ENCODE measurements at regions not wholly inside any gene's neighbourhood (a gene's known extent, or its start where the extent isn't known, plus 50 kb on each side); places are given as distances from the start of the nearest gene placed in this dataset.

DNA sequence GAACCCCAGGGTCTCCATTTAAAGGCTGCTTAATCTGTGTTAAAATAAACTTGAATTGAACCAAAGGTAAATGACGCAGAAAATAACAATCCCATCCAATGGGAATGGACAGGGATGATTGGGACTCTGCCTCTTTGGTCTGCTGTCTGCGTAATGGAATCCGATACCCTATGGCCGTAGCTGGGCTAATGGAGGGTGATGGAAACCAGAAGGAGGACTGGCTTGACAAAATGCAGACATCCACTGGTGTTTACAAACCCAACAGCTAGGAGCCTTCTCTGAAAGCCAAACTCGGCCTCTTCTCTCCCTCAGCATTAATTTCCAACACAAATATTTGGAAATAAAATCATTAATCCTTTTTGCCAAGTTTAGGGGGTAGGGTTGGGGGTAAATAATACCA lies 162.2 kb upstream of the CHST15 start:
- Mint-ChIP-seq H3K4me1 (peaks cover 8% of the 10 kb centered on the region), H3K27me3 (ENCODE audit: low read depth) (peaks cover 21% of the 10 kb centered on the region), H3K27ac (no peak overlapping the region), H3K4me3 (no peak overlapping the region), H3K36me3 (ENCODE audit: low read depth) (no peaks in the 10 kb centered on the region), H3K9me3 (peaks cover 10% of the 10 kb centered on the region)
- TF ChIP-seq, protein P1, sequence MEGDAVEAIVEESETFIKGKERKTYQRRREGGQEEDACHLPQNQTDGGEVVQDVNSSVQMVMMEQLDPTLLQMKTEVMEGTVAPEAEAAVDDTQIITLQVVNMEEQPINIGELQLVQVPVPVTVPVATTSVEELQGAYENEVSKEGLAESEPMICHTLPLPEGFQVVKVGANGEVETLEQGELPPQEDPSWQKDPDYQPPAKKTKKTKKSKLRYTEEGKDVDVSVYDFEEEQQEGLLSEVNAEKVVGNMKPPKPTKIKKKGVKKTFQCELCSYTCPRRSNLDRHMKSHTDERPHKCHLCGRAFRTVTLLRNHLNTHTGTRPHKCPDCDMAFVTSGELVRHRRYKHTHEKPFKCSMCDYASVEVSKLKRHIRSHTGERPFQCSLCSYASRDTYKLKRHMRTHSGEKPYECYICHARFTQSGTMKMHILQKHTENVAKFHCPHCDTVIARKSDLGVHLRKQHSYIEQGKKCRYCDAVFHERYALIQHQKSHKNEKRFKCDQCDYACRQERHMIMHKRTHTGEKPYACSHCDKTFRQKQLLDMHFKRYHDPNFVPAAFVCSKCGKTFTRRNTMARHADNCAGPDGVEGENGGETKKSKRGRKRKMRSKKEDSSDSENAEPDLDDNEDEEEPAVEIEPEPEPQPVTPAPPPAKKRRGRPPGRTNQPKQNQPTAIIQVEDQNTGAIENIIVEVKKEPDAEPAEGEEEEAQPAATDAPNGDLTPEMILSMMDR (IDR thresholded peaks at IDR 0.05; ENCODE audit: unreplicated experiment in 3 of 3), result no peak

DNA sequence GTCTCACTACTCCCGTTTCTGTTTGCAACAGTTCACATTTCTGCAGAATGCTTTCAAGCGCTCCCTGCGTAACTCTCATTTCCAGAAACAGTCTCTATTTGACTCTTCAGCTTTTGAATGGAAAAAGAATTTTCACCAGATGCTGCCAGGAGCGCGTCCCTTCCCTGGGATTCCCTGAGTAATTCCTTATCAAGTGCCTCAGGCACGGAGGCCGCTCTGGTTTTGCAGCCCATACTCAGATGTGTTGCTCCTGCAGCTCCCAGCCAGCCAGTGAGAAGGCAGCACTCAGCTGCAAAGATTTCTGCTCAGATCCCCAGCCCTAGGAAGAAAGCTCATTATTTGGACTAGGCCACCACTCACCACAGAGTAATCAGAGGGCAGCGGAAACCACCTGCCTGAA lies 161.1 kb upstream of the CHST15 start:
- TF ChIP-seq, protein P1 (IDR thresholded peaks at IDR 0.05; ENCODE audit: unreplicated experiment in 3 of 3), result no peak
- peaks cover 11% of the 10 kb centered on the region for H3K4me1 Mint-ChIP-seq
- H3K9me3 Mint-ChIP-seq, result peaks cover 10% of the 10 kb centered on the region
- no peaks in the 10 kb centered on the region for H3K36me3 Mint-ChIP-seq (ENCODE audit: low read depth)
- H3K4me3 Mint-ChIP-seq, result no peak overlapping the region
- H3K27ac Mint-ChIP-seq, result no peak overlapping the region
- H3K27me3 Mint-ChIP-seq (ENCODE audit: low read depth), result peaks cover 24% of the 10 kb centered on the region

- TF ChIP-seq, protein P1 (IDR thresholded peaks at IDR 0.05; ENCODE audit: unreplicated experiment in 3 of 3), result no peak
- Mint-ChIP-seq H3K36me3 (ENCODE audit: low read depth) (no peaks in the 10 kb centered on the region), H3K4me3 (no peak overlapping the region), H3K4me1 (peaks cover 11% of the 10 kb centered on the region), H3K9me3 (peaks cover 10% of the 10 kb centered on the region), H3K27me3 (ENCODE audit: low read depth) (peaks cover 28% of the 10 kb centered on the region), H3K27ac (no peak overlapping the region)
Observed at GRCh38 chr10:124253006-124253405, 159.6 kb upstream of the CHST15 start.

DNA sequence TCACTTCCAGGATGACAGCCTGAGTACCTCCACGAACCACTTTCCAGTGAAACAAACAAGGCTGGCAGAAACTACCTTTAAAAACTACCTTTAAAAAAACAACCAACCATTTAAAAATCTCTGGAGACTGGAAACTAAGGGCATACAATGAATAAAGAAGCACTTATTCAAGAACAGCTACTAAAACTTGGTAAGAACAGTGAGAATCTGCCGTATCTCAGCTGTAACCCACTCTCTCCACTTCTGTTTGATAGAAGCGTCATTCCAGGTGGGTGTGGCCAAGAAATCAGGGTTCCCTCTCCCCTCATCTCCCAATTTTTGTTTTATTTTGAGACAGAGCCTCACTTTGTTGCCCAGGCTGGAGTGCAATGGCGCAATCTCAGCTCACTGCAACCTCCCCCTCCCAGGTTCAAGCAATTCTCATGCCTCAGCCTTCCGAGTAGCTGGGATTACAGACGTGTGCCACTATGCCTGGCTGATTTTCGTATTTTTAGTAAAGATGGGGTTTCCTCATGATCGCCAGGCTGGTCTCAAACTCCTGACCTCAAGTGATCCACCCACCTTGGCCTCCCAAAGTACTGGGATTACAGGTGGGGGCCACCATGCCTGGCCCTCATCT lies 158.8 kb upstream of the CHST15 start:
- Mint-ChIP-seq H3K4me3 (no peak overlapping the region), H3K27me3 (ENCODE audit: low read depth) (peaks cover 29% of the 10 kb centered on the region), H3K27ac (no peak overlapping the region), H3K4me1 (peaks cover 11% of the 10 kb centered on the region), H3K9me3 (peaks cover 7% of the 10 kb centered on the region), H3K36me3 (ENCODE audit: low read depth) (no peaks in the 10 kb centered on the region)
- TF ChIP-seq, protein P1 (IDR thresholded peaks at IDR 0.05; ENCODE audit: unreplicated experiment in 3 of 3), result no peak

DNA sequence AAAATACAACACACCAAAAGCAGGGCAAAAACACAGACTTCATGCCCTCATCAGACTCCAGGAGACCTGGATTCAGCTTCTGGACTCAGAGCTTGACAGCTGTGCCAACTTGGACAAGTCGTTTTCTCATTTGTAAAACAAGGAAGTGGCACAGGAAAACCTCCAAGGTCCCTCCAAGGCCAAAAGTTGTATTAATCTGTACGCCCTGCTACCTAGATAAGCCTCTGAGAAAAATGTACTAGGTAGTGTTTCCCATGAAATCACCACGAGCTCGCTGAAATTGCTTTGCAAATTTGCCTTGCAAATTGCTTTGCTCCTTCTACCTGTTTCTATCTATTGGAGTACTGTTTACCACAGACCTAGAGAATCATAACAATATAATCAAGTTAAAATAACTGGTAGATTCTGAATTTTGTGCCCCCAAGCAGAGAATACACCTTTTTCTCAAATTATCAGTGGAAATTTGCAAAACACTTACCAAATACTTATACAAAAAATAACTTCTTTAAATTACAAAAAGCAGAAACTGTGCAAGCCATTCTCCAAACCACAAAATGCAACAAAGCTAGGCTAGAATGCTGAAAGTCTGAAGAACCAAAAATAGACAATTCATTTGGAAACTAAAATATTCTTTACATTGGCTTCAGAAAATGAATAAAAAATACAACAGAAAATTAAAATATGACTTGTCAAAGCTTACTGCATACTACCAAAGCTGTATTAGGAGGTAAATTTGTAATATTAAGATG lies 158.1 kb upstream of the CHST15 start:
- Mint-ChIP-seq H3K9me3 (peaks cover 7% of the 10 kb centered on the region), H3K27ac (no peak overlapping the region), H3K4me1 (peaks cover 9% of the 10 kb centered on the region), H3K27me3 (ENCODE audit: low read depth) (peaks cover 31% of the 10 kb centered on the region), H3K4me3 (no peak overlapping the region), H3K36me3 (ENCODE audit: low read depth) (no peaks in the 10 kb centered on the region)
- TF ChIP-seq, protein P1 (IDR thresholded peaks at IDR 0.05; ENCODE audit: unreplicated experiment in 3 of 3), result no peak

DNA sequence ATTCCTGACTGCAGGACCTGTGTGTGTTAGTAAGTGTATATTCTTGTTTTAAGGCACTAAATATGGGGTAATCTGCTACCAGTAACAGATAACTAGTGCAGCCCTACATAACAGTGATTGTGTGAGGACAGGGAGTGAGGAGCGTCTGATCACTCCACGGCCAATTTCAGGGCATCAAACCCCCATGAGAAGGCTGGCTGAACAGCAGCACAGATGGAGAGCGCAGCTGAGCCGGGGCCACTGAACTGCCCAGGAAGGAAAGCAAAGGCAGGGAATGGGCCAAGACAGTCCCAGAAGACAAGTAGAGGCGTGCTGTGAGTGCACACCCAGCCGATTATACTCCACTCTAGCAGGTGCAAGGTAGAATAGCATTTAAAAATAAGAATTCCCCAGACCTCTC lies 157.1 kb upstream of the CHST15 start:
- TF ChIP-seq, protein P1 (IDR thresholded peaks at IDR 0.05; ENCODE audit: unreplicated experiment in 3 of 3), result no peak
- H3K27ac Mint-ChIP-seq, result no peak overlapping the region
- H3K4me1 Mint-ChIP-seq, result peaks cover 6% of the 10 kb centered on the region
- peaks cover 7% of the 10 kb centered on the region for H3K9me3 Mint-ChIP-seq
- no peak overlapping the region for H3K4me3 Mint-ChIP-seq
- H3K27me3 Mint-ChIP-seq (ENCODE audit: low read depth), result peaks cover 24% of the 10 kb centered on the region
- no peaks in the 10 kb centered on the region for H3K36me3 Mint-ChIP-seq (ENCODE audit: low read depth)

All from nephron (organoid).